RPMI7951 (cell line): ENCODE measurements at regions not wholly inside any gene's neighbourhood (a gene's known extent, or its start where the extent isn't known, plus 50 kb on each side); places are given as distances from the start of the nearest gene placed in this dataset.
A peak's percentile ranks its signal among the peaks of the same experiment; 100 is the strongest.

Experiments used
- DNase-seq: peaks from one replicate; pipeline ENCODE4 v3.0.0-alpha.2; 2012; ENCODE audit warnings: low read depth

GRCh38 chr1:115204513-115204912 lies 115.2 kb upstream of the TSPAN2 start:
- DNase-seq = no peak

DNA sequence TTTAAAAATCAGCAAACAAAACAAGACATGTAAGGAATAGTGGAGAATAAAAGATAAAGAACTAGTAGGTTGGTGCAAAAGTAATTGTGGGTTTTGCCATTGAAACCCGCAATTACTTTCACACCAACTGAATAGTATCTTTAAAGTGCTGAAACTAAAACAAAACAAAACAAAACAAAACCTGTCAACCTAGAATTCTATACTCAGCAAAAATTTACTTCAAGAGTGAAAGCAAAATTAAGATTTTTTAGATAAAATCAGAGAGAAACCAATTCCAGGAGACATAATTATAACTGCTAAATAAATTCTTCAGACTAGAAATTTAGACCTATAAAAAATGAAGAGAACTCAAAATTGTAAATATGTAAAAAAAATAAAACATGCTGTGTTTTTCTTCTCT lies 114.0 kb upstream of the TSPAN2 start:
- no peak for DNase-seq

GRCh38 chr1:115201598-115201997 lies 112.3 kb upstream of the TSPAN2 start:
- DNase-seq = no peak

GRCh38 chr1:115199416-115200132 lies 110.3 kb upstream of the TSPAN2 start:
- peak; percentile 79 for DNase-seq

- DNase-seq = peak; percentile 83
Measured at GRCh38 chr1:115198938-115199337, 109.6 kb upstream of the TSPAN2 start.

DNA sequence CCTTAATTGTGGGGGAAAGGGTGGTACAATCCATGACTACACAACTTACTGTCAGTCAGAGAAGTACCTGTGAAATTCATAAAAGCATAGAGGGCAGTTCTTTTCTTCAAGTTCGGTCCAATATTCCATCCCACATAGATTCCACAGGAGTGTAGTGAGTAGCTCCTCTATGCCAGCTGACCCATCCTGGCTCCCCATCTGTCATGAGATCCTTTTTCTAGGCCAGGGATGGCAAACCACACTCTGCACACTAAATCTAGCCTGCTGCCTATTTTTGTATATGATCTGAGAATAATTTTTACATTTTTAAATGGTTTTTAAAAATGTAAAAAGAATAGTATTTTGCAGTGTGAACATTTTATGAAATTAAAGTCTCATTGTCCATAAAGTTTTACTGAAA lies 107.0 kb upstream of the TSPAN2 start:
- no peak for DNase-seq

- no peak for DNase-seq
Measured at GRCh38 chr1:115194506-115194905, 105.2 kb upstream of the TSPAN2 start.

GRCh38 chr1:115193046-115193828 lies 103.9 kb upstream of the TSPAN2 start:
- no peak for DNase-seq

- no peak for DNase-seq
Measured at GRCh38 chr1:115192200-115192767, 103.0 kb upstream of the TSPAN2 start.

- no peak for DNase-seq
Measured at GRCh38 chr1:115191691-115192090, 102.4 kb upstream of the TSPAN2 start.

- no peak for DNase-seq
Measured at GRCh38 chr1:115190540-115191170, 101.4 kb upstream of the TSPAN2 start.

- DNase-seq = peak; percentile 93
Measured at GRCh38 chr1:115189814-115190539, 100.7 kb upstream of the TSPAN2 start.

- no peak for DNase-seq
Measured at GRCh38 chr1:115188680-115189395, 99.5 kb upstream of the TSPAN2 start.

GRCh38 chr1:115186711-115187265 lies 97.5 kb upstream of the TSPAN2 start:
- no peak for DNase-seq

DNA sequence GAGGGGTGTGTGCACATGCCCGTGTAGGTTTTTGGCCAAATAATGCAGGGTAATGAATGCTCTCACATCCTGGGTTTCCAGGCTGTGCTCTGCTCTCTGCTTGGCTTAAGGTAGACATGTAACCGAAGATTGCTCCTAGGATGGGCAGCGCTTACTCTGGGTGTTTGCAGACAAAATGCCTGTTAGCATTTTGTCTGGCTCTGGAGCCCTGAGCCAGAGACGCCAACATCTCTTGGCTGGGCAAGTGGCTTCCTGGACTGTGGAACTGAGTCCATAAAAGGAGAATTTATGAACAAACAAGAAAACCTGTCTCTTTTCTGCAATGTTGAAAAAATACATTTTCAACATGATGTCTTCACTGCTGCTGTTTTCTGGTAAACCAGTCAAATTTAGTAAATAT lies 96.0 kb upstream of the TSPAN2 start:
- no peak for DNase-seq

DNA sequence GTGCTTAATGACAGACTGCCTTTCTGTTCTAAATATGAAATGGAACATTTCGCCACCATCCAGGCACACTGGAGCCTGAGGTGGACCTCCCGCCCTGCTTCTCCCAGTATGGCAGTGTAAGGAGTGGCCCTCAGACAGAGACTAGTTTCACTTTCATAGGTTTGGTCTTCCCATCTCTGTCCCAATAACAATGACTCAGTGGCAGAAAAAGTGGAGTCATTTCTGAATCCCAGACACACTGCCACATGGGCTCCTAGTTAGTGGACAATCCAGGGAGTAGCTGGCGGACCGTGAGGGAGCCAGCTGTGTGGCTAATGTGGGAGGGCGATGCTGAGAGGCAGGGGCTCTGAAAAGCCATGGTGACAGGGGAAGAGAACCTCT lies 95.6 kb upstream of the TSPAN2 start:
- DNase-seq = peak; percentile 87

GRCh38 chr1:115184260-115184950 lies 95.1 kb upstream of the TSPAN2 start:
- peak; percentile 54 for DNase-seq

DNA sequence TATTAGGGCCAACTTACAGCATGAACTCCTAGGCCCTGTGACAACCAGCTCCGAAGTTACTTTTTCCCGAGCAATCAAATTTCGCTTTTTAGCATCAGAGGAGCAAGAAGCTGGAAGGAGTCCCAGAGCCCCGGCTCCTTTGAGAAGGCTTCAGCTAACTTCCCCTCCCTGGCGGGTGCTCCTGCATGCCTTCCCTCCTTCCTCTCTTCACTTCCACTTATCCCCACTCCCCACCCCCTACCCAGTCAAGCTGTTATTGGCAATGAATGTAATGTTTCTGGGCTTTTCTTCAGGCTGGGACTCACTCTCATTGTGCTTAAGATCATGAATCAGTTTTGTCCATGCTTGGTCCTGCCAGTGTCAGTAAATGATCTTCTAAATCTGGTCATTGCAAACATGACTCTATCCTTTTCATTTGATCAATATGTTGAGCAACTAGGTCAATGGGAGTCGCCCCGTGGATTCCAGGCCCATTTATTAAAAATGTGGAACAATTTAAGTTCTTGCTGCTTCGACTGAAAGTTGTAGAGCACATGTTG lies 94.5 kb upstream of the TSPAN2 start:
- DNase-seq = no peak

DNA sequence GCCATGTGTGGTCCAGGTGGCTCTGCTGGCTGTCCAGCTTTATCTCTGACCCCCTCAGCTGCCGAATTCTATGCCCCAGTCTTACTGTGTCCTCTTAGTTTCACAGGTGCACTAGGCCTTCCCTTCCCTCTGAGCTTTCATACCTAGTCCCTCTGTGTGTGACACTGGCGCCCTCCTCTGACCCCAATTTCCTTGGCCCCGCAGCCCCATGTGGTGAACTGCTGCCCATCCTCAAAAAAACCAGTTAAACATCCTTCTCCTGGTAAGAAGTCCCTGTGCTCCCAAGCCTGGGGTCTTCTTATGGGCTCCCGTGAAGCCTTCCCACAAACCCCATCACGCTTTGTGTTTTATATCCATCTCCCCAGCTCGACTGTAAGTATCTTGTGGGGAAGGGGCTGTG lies 93.9 kb upstream of the TSPAN2 start:
- DNase-seq = no peak
